Right ventricle myocardium inferior (tissue), 1 donor: ENCODE measurements at regions not wholly inside any gene's neighbourhood (a gene's known extent, or its start where the extent isn't known, plus 50 kb on each side); places are given as distances from the start of the nearest gene placed in this dataset.
"Not testable (repeated sequence)": the region's sequence is repeated elsewhere in the genome, so short reads cannot be mapped to it uniquely, and the experiment has no call there.

Experiments
- ATAC-seq: fragments of 200-7000 bp; cut with Tn5 transposase; one replicate; pipeline ENCODE4 v1.9.1; 2020; ENCODE audit warnings: mild to moderate bottlenecking, moderate library complexity
- DNase-seq: peaks from one replicate; pipeline ENCODE4 v3.0.0; 2021; ENCODE audit errors: missing footprints
- intact Hi-C: fragments of 100-400 bp; cut with DNase I; formaldehyde crosslinking; loops from one replicate; pipeline ENCODE4 v1.11.0; 2022
- donor health status: DM: no; HTN: yes; CAD: no; lungs with severe emphysema.

- intact Hi-C loops = no loop called here
- no peak for DNase-seq
- no peak for ATAC-seq
Measured at GRCh38 chr6:168863467-168863866, 390.2 kb downstream of the THBS2 start.

DNA sequence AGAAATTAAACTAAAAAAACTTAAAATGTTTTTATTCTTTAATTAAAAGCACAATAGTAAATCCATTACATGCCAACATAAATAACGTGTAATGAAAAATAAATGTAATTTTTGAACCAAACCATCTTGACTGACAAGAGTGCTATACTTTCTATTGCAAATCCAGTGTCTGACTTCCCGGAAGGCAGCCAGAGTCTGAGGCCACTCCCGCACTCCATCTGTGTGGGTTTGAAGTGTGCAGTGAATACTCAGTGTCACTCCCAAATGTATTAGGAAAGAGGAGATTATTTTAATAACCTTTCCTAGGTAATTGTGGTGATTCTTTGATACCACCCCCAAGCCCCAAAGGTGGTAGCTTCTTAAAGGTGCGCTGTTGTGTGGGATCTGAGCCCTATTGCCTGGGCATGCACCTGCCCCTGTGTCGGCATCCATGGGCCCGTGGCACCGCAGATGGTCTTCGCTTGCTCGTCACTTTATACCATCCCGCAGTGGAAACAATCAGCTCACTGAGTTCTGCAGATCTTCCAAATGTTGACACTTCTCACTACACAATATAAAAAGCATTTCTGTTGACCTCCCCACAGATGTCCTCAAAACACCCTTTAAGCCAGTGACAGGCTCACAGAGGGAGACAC is 391.2 kb downstream of the THBS2 start:
- ATAC-seq (no peak), DNase-seq (no peak)
- intact Hi-C loops = no loop called here

DNA sequence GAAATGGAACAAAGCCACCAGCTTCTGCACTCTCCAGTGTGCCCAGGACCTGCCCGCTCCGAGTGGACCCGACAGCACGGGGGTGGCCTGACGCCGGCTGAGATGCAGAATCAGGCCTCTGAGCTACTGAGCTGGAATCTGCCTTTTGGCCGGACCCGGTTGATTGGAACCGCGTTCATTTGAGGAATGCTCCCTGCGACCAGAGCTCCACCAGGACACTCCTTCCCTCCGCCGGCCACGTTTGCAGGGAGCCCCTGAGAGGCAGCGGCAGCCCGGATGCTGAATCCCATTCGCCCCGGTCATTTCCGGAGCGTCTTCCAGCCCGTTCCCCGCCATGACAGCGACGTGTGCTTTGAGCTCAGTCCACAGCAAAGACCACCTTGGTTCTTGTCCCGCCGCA is 392.7 kb downstream of the THBS2 start:
- intact Hi-C loops = no loop called here
- no peak for ATAC-seq

GRCh38 chr6:168860341-168860740 is 393.3 kb downstream of the THBS2 start:
- DNase-seq = no peak
- ATAC-seq = no peak
- intact Hi-C loops = no loop called here

More for the DNA sequence above, 392.7 kb downstream of the THBS2 start:
- no peak for DNase-seq

DNA sequence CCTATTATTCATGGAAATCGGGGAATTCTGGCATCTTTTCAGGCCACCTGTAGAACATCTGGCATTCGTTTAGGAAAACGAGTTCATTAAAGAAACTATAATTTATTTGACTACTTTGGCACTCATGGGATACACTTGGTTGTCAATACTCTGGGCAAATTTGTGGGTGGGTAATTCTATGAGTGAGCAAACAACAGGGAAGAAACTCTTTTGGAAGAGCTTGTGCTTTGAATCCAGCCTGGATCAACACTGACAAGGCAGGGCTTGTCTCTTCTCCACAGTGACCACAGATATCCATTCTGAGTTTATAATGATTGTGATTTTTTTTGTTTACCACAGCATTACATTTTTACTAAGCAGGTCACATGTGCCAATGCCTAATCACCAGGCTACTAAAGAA is 394.7 kb downstream of the THBS2 start:
- intact Hi-C loops = no loop called here
- ATAC-seq (no peak), DNase-seq (no peak)

DNA sequence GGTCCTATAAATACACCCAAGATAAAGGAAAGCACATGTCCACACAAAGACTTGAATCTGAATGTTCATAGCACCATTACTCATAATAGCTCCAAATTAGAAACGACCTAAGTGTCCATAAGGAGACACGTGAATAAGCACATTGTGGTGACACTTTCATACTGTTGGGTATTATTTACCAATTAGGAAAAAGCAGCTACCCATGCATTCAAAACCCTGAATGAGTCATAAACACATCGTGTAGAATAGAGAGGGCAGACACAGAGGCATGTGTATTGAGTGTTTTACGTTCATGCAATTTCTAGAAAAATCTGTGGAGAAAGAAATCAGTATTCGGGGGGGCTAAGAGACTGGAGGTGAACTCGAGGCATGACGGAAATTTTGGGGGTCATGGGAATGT is 396.7 kb downstream of the THBS2 start:
- DNase-seq (no peak), ATAC-seq (no peak)
- intact Hi-C loops = no loop called here

GRCh38 chr6:168852376-168852884 is 401.2 kb downstream of the THBS2 start:
- peak; percentile 50 for ATAC-seq

GRCh38 chr6:168851460-168852375 is 401.9 kb downstream of the THBS2 start:
- intact Hi-C loops = no loop called here
- ATAC-seq (peak; percentile 28), DNase-seq (no peak)

More at GRCh38 chr6:168852376-168852884, 401.2 kb downstream of the THBS2 start:
- DNase-seq = no peak
- intact Hi-C loops = no loop called here

GRCh38 chr6:168850027-168850736 is 403.5 kb downstream of the THBS2 start:
- intact Hi-C loops, ATAC-seq: not testable (repeated sequence)

DNA sequence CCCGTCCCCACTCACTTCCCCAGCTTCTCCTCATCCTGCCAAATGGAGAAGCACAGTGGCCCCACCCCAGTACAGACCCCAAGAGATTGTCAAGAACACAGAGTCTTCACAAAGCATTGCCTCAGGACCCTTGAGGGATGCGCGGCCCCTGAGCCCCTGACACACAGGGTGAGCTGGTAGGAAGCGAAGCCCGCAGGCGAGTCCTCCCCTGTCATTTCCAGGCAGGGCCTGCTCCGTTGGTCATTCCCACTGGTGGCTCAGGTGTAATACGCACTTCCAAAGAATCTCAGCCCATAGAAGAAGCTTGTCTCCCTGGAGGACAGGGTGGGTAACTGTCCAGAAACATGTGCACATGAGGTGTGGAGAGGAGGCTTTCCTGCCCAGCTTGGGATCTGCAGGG is 404.2 kb downstream of the THBS2 start:
- DNase-seq (no peak), ATAC-seq (no peak)
- intact Hi-C loops = no loop called here

More at GRCh38 chr6:168850027-168850736, 403.5 kb downstream of the THBS2 start:
- not testable (repeated sequence) for DNase-seq

DNA sequence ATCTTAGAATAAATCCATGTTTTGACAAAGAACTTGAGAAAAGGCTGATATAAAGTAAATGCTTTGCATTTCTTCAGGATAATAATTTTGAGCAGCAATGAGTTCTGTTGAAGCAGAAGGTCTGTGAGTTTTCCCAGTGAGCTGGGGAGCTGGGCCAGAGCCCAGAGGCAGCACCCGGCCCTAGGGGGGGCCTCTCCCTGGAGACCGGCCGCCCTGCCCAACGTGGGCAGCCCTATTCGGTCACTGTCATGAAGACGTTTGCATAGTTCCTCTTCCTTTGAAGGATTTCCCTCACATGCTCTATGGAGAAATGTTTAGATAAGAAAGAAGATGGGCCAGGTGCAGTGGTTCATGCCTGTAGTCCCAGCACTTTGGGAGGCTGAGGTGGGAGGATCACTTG is 404.8 kb downstream of the THBS2 start:
- ATAC-seq = no peak
- DNase-seq = no peak
- intact Hi-C loops = no loop called here

GRCh38 chr6:168844821-168845609 is 404.0 kb downstream of the SMOC2 start:
- intact Hi-C loops = no loop called here
- DNase-seq (no peak), ATAC-seq (no peak)

- DNase-seq, ATAC-seq, intact Hi-C loops: not testable (repeated sequence)
Measured at GRCh38 chr6:168842632-168843212, 401.7 kb downstream of the SMOC2 start.

GRCh38 chr6:168841609-168842278 is 400.8 kb downstream of the SMOC2 start:
- intact Hi-C loops = no loop called here
- DNase-seq (no peak), ATAC-seq (no peak)

- intact Hi-C loops, ATAC-seq, DNase-seq: not testable (repeated sequence)
Measured at GRCh38 chr6:168840932-168841331, 399.9 kb downstream of the SMOC2 start.

GRCh38 chr6:168840299-168840698 is 399.3 kb downstream of the SMOC2 start:
- ATAC-seq, intact Hi-C loops, DNase-seq: not testable (repeated sequence)

GRCh38 chr6:168838037-168838399 is 397.0 kb downstream of the SMOC2 start:
- peak; percentile 48 for ATAC-seq
- intact Hi-C loops = no loop called here
- no peak for DNase-seq
